ENCODE measurements at regions not wholly inside any gene's neighbourhood (a gene's known extent, or its start where the extent isn't known, plus 50 kb on each side); places are given as distances from the start of the nearest gene placed in this dataset.

DNA sequence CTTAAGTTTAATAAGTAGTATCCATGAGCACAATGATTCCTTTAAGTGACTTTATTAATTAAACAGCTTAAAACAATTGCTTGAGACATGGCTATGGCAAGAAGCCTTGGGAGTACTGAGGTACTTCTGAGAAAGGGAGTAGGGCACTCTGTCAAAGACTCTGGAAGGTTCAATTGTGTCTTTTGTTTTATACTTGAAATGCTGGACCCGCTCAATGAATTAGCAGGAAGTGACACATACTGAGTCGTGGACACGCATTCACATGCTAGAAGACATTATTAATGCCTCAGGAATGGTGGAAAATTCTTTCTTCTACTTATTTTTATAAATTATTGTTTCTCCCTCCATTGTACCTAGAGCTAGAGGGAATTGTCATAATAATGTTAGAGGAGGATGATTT is 347.3 kb upstream of the ZNF608 start:
- TF ChIP-seq POLR2A (IDR thresholded peaks at IDR 0.05) (no peak), POLR2AphosphoS5 (IDR thresholded peaks at IDR 0.05) (no peak)
- TF ChIP-seq, protein P1, sequence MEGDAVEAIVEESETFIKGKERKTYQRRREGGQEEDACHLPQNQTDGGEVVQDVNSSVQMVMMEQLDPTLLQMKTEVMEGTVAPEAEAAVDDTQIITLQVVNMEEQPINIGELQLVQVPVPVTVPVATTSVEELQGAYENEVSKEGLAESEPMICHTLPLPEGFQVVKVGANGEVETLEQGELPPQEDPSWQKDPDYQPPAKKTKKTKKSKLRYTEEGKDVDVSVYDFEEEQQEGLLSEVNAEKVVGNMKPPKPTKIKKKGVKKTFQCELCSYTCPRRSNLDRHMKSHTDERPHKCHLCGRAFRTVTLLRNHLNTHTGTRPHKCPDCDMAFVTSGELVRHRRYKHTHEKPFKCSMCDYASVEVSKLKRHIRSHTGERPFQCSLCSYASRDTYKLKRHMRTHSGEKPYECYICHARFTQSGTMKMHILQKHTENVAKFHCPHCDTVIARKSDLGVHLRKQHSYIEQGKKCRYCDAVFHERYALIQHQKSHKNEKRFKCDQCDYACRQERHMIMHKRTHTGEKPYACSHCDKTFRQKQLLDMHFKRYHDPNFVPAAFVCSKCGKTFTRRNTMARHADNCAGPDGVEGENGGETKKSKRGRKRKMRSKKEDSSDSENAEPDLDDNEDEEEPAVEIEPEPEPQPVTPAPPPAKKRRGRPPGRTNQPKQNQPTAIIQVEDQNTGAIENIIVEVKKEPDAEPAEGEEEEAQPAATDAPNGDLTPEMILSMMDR (IDR thresholded peaks at IDR 0.05): no peak

All from sigmoid colon (tissue), 4 donors.